ENCODE measurements at regions not wholly inside any gene's neighbourhood (a gene's known extent, or its start where the extent isn't known, plus 50 kb on each side); places are given as distances from the start of the nearest gene placed in this dataset.

GRCh38 chr13:66154976-66155375 lies 1075.2 kb downstream of the PCDH9 start:
- TF ChIP-seq POLR2A (IDR thresholded peaks at IDR 0.05; ENCODE audit: low read length) (no peak), GATA1 (IDR thresholded peaks at IDR 0.05; ENCODE audit: low read depth, low read length) (no peak)
